Suprapubic skin (tissue), 4 donors: ENCODE measurements at regions not wholly inside any gene's neighbourhood (a gene's known extent, or its start where the extent isn't known, plus 50 kb on each side); places are given as distances from the start of the nearest gene placed in this dataset.

Source experiments
- DNase-seq, 2 donors: peaks; one replicate each; pipeline ENCODE4 v3.0.0-alpha.2; 2019; ENCODE audit warnings: low spot score in 2 of 2
- H3K27ac ChIP-seq: fragments of 200-600 bp; sonication (generic); one replicate; pipeline ENCODE4 v1.5.1; 2019
- H3K27me3 ChIP-seq: fragments of 200-600 bp; sonication (generic); one replicate; pipeline ENCODE4 v1.5.1; 2019
- H3K36me3 ChIP-seq: fragments of 200-600 bp; sonication (generic); one replicate; pipeline ENCODE4 v1.5.1; 2019
- H3K4me1 ChIP-seq: fragments of 200-600 bp; sonication (generic); one replicate; pipeline ENCODE4 v1.5.1; 2019
- H3K4me3 ChIP-seq: fragments of 200-600 bp; sonication (generic); one replicate; pipeline ENCODE4 v1.5.1; 2019; ENCODE audit warnings: mild to moderate bottlenecking
- H3K9me3 ChIP-seq: fragments of 200-600 bp; sonication (generic); one replicate; pipeline ENCODE4 v1.5.1; 2019
- EP300 ChIP-seq: sonication (generic); formaldehyde crosslinking; IDR thresholded peaks from one replicate; pipeline ENCODE4 v1.6.1; 2017; ENCODE audit warnings: antibody characterized with exemption
- POLR2A ChIP-seq, 2 donors: fragments of 450-650 bp; IDR thresholded peaks; one replicate each; pipeline ENCODE4 v1.6.1; 2017; ENCODE audit warnings: antibody characterized with exemption in 2 of 2, mild to moderate bottlenecking in 2 of 2, moderate library complexity in 2 of 2
- POLR2AphosphoS5 ChIP-seq, 3 donors: sonication (generic); formaldehyde crosslinking; IDR thresholded peaks; one replicate each; pipeline ENCODE4 v1.6.1; 2017; ENCODE audit warnings: antibody characterized with exemption in 3 of 3
- WGBS: methylation state at CpG from one replicate; pipeline ENCODE4 v1.1.5; 2018; 5-methylcytosine and 5-hydroxymethylcytosine counted together
- TF ChIP-seq, protein P1 (sequence below), 2 donors: fragments of 200-600 bp in 1 of 2; fragments of 450-650 bp in 1 of 2; sonication (generic) in 1 of 2; IDR thresholded peaks; one replicate each; pipeline ENCODE4 v1.5.1; 2016 to 2019; ENCODE audit warnings: antibody characterized with exemption in 2 of 2, mild to moderate bottlenecking in 1 of 2, moderate library complexity in 1 of 2

DNA sequence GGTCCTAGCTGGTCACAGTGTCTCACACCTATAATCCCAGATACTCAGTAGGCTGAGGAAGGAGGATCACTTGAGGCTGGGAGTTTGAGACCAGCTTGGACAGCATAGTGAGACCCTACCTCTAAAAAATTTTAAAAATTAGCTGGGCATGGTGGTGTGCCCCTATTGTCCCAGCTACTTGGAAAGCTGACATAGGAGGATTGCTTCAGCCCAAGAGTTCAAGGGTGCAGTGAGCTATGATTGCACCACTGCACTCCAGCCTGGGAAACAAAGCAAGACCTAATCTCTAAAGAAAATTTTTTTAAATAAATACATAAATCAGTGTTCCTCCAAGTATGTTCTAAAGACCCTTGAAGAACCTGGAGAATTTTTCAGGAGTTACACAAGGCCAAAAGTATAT lies 50.6 kb upstream of the GNAO1 start:
- no peak for DNase-seq
- Histone ChIP-seq H3K4me1 (no peaks in the 10 kb centered on the region), H3K9me3 (no peaks in the 10 kb centered on the region), H3K4me3 (no peak overlapping the region), H3K36me3 (no peaks in the 10 kb centered on the region), H3K27ac (no peak overlapping the region), H3K27me3 (peaks cover 3% of the 10 kb centered on the region)
- TF ChIP-seq, protein P1, sequence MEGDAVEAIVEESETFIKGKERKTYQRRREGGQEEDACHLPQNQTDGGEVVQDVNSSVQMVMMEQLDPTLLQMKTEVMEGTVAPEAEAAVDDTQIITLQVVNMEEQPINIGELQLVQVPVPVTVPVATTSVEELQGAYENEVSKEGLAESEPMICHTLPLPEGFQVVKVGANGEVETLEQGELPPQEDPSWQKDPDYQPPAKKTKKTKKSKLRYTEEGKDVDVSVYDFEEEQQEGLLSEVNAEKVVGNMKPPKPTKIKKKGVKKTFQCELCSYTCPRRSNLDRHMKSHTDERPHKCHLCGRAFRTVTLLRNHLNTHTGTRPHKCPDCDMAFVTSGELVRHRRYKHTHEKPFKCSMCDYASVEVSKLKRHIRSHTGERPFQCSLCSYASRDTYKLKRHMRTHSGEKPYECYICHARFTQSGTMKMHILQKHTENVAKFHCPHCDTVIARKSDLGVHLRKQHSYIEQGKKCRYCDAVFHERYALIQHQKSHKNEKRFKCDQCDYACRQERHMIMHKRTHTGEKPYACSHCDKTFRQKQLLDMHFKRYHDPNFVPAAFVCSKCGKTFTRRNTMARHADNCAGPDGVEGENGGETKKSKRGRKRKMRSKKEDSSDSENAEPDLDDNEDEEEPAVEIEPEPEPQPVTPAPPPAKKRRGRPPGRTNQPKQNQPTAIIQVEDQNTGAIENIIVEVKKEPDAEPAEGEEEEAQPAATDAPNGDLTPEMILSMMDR (IDR thresholded peaks at IDR 0.05) = no peak
- TF ChIP-seq EP300 (no peak), POLR2A (IDR thresholded peaks at IDR 0.05) (no peak), POLR2AphosphoS5 (IDR thresholded peaks at IDR 0.05) (no peak)

- Histone ChIP-seq H3K4me1 (no peaks in the 10 kb centered on the region), H3K27ac (no peak overlapping the region), H3K27me3 (no peaks in the 10 kb centered on the region), H3K4me3 (no peak overlapping the region), H3K36me3 (no peaks in the 10 kb centered on the region), H3K9me3 (no peaks in the 10 kb centered on the region)
- TF ChIP-seq POLR2A (IDR thresholded peaks at IDR 0.05) (no peak), POLR2AphosphoS5 (IDR thresholded peaks at IDR 0.05) (no peak), EP300 (no peak)
- TF ChIP-seq, protein P1 (IDR thresholded peaks at IDR 0.05) = no peak
- DNase-seq = no peak
- 82% methylated on average over 5 of the region's 5 CpGs for WGBS
Measured at GRCh38 chr16:56137269-56137668, 54.0 kb upstream of the GNAO1 start.

GRCh38 chr16:56136256-56136655 lies 55.0 kb upstream of the GNAO1 start:
- no peaks in the 10 kb centered on the region for H3K4me1 ChIP-seq
- no peaks in the 10 kb centered on the region for H3K27me3 ChIP-seq
- TF ChIP-seq, protein P1 (IDR thresholded peaks at IDR 0.05) = no peak
- no peak for TF ChIP-seq POLR2AphosphoS5 (IDR thresholded peaks at IDR 0.05)
- no peak overlapping the region for H3K27ac ChIP-seq
- H3K4me3 ChIP-seq = no peak overlapping the region
- H3K9me3 ChIP-seq = no peaks in the 10 kb centered on the region
- H3K36me3 ChIP-seq = no peaks in the 10 kb centered on the region
- DNase-seq = no peak
- WGBS = 75% methylated on average over 3 of the region's 3 CpGs

GRCh38 chr16:56134790-56135189 lies 56.5 kb upstream of the GNAO1 start:
- WGBS = 88% methylated on average over 1 of the region's 1 CpG
- Histone ChIP-seq H3K4me3 (no peak overlapping the region), H3K27me3 (no peaks in the 10 kb centered on the region), H3K9me3 (no peaks in the 10 kb centered on the region), H3K4me1 (no peaks in the 10 kb centered on the region), H3K36me3 (no peaks in the 10 kb centered on the region), H3K27ac (no peak overlapping the region)
- TF ChIP-seq EP300 (no peak), POLR2AphosphoS5 (IDR thresholded peaks at IDR 0.05) (no peak), POLR2A (IDR thresholded peaks at IDR 0.05) (no peak)
- TF ChIP-seq, protein P1 (IDR thresholded peaks at IDR 0.05) = no peak
- no peak for DNase-seq

- Histone ChIP-seq H3K36me3 (no peaks in the 10 kb centered on the region), H3K27me3 (peaks cover 6% of the 10 kb centered on the region), H3K27ac (no peak overlapping the region), H3K4me3 (no peak overlapping the region), H3K4me1 (no peaks in the 10 kb centered on the region), H3K9me3 (no peaks in the 10 kb centered on the region)
- no peak for DNase-seq
- 86% methylated on average over 1 of the region's 1 CpG for WGBS
- TF ChIP-seq, protein P1 (IDR thresholded peaks at IDR 0.05) = no peak
- TF ChIP-seq EP300 (no peak), POLR2A (IDR thresholded peaks at IDR 0.05) (no peak), POLR2AphosphoS5 (IDR thresholded peaks at IDR 0.05) (no peak)
Measured at GRCh38 chr16:56125922-56126321, 65.4 kb upstream of the GNAO1 start.
